Liver (tissue), 7 donors: ENCODE measurements at regions not wholly inside any gene's neighbourhood (a gene's known extent, or its start where the extent isn't known, plus 50 kb on each side); places are given as distances from the start of the nearest gene placed in this dataset.
A peak's percentile ranks its signal among the peaks of the same experiment; 100 is the strongest.
"Not testable (repeated sequence)": the region's sequence is repeated elsewhere in the genome, so short reads cannot be mapped to it uniquely, and the experiment has no call there.

Experiments used
- DNase-seq: peaks from one replicate; pipeline ENCODE4 v3.0.0-alpha.2; 2017; ENCODE audit warnings: low spot score
- H3K27ac ChIP-seq, 2 donors: one replicate each; pipeline ENCODE4 v1.7.0; 2013; ENCODE audit warnings: inconsistent platforms in 2 of 2, low read length in 2 of 2, control low read depth in 1 of 2, low read depth in 1 of 2, mild to moderate bottlenecking in 1 of 2
- H3K27me3 ChIP-seq, 4 donors: one replicate each; pipeline versions ENCODE4 v1.6.1 to v1.7.0; 2013; ENCODE audit warnings: low read length in 3 of 4, inconsistent platforms in 1 of 4, mild to moderate bottlenecking in 1 of 4, moderate library complexity in 1 of 4; ENCODE audit not compliant: control insufficient read depth in 4 of 4, insufficient read depth in 4 of 4
- H3K36me3 ChIP-seq, 4 donors: one replicate each; pipeline versions ENCODE4 v1.6.1 to v1.7.0; 2013; ENCODE audit warnings: low read length in 3 of 4, mild to moderate bottlenecking in 3 of 4, low read depth in 1 of 4, moderate library complexity in 1 of 4; ENCODE audit not compliant: control insufficient read depth in 4 of 4, insufficient read depth in 3 of 4
- H3K4me1 ChIP-seq, 4 donors: one replicate each; pipeline versions ENCODE4 v1.6.1 to v1.7.0; 2013; ENCODE audit warnings: low read length in 3 of 4, mild to moderate bottlenecking in 3 of 4, moderate library complexity in 1 of 4; ENCODE audit not compliant: control insufficient read depth in 4 of 4, insufficient read depth in 4 of 4
- H3K4me3 ChIP-seq, 3 donors: one replicate each; pipeline versions ENCODE4 v1.6.1 to v1.7.0; 2013; ENCODE audit warnings: low read length in 3 of 3, control low read depth in 1 of 3, low read depth in 1 of 3, mild to moderate bottlenecking in 1 of 3
- H3K9ac ChIP-seq, 2 donors: one replicate each; pipeline ENCODE4 v1.7.0; 2013; ENCODE audit warnings: low read length in 2 of 2, mild to moderate bottlenecking in 2 of 2, moderate library complexity in 2 of 2, control low read depth in 1 of 2, low read depth in 1 of 2
- H3K9me3 ChIP-seq, 4 donors: one replicate each; pipeline versions ENCODE4 v1.6.1 to v1.7.0; 2013; ENCODE audit warnings: low read length in 3 of 4; ENCODE audit not compliant: control insufficient read depth in 4 of 4
- RAD21 ChIP-seq, 2 donors: IDR thresholded peaks; 2 replicates each; pipeline ENCODE4 v1.6.1; 2016; ENCODE audit warnings: antibody characterized with exemption in 2 of 2, mild to moderate bottlenecking in 2 of 2
- WGBS: extraction: QIAGEN DNeasy Blood & Tissue Kit; methylation state at CpG from one replicate; pipeline ENCODE4 v1.1.7; 2013; 5-methylcytosine and 5-hydroxymethylcytosine counted together
- donor health status: healthy.
- donor health status: healthy.
- donor health status: healthy.
- donor health status: healthy.

- not testable (repeated sequence) for H3K9ac ChIP-seq, H3K9me3 ChIP-seq, H3K4me1 ChIP-seq, H3K27me3 ChIP-seq, H3K27ac ChIP-seq, DNase-seq, H3K36me3 ChIP-seq, H3K4me3 ChIP-seq
- 78% methylated on average over 5 of the region's 5 CpGs for WGBS
Observed at GRCh38 chrX:89539150-89539549, 382.6 kb upstream of the TGIF2LX start.

- WGBS, result 67% methylated on average over 3 of the region's 3 CpGs
- H3K9me3 ChIP-seq, DNase-seq, H3K4me1 ChIP-seq, H3K4me3 ChIP-seq, H3K36me3 ChIP-seq, H3K27me3 ChIP-seq, H3K9ac ChIP-seq, H3K27ac ChIP-seq: not testable (repeated sequence)
Observed at GRCh38 chrX:89557146-89557545, 364.6 kb upstream of the TGIF2LX start.

GRCh38 chrX:89562079-89562478 lies 359.6 kb upstream of the TGIF2LX start:
- not testable (repeated sequence) for H3K4me1 ChIP-seq, H3K4me3 ChIP-seq, H3K27ac ChIP-seq, H3K27me3 ChIP-seq, H3K9me3 ChIP-seq, DNase-seq, H3K36me3 ChIP-seq, H3K9ac ChIP-seq
- 80% methylated on average over 3 of the region's 4 CpGs for WGBS

GRCh38 chrX:89563107-89563506 lies 358.6 kb upstream of the TGIF2LX start:
- not testable (repeated sequence) for H3K36me3 ChIP-seq, H3K4me3 ChIP-seq, H3K9ac ChIP-seq, H3K27ac ChIP-seq, DNase-seq, H3K27me3 ChIP-seq, H3K9me3 ChIP-seq, H3K4me1 ChIP-seq
- 97% methylated on average over 6 of the region's 6 CpGs for WGBS

- H3K4me1 ChIP-seq, H3K36me3 ChIP-seq, H3K9ac ChIP-seq, H3K27ac ChIP-seq, H3K9me3 ChIP-seq, H3K4me3 ChIP-seq, H3K27me3 ChIP-seq, DNase-seq: not testable (repeated sequence)
Observed at GRCh38 chrX:89567787-89568186, 353.9 kb upstream of the TGIF2LX start.

- WGBS, result 71% methylated on average over 4 of the region's 4 CpGs
- TF ChIP-seq RAD21 (IDR thresholded peaks at IDR 0.05), result peak in 1 of 2 donors; percentile 14
Observed at GRCh38 chrX:89581868-89582267, 339.8 kb upstream of the TGIF2LX start.

GRCh38 chrX:89631858-89632257 lies 289.9 kb upstream of the TGIF2LX start:
- WGBS, result 91% methylated on average over 2 of the region's 2 CpGs
- DNase-seq, H3K9ac ChIP-seq, H3K36me3 ChIP-seq, H3K27me3 ChIP-seq, H3K4me3 ChIP-seq, H3K4me1 ChIP-seq, H3K27ac ChIP-seq, H3K9me3 ChIP-seq: not testable (repeated sequence)

More at GRCh38 chrX:89581868-89582267, 339.8 kb upstream of the TGIF2LX start:
- H3K36me3 ChIP-seq, H3K27me3 ChIP-seq, H3K9ac ChIP-seq, H3K4me3 ChIP-seq, H3K27ac ChIP-seq, H3K4me1 ChIP-seq, H3K9me3 ChIP-seq, DNase-seq: not testable (repeated sequence)
